ENCODE measurements at regions not wholly inside any gene's neighbourhood (a gene's known extent, or its start where the extent isn't known, plus 50 kb on each side); places are given as distances from the start of the nearest gene placed in this dataset.

GRCh38 chr13:64414381-64414780 is 2815.8 kb downstream of the PCDH9 start:
- H3K9ac ChIP-seq (ENCODE audit: low read depth in 1 of 2, low read length in 2 of 2), result no peak overlapping the region
- no peaks in the 10 kb centered on the region for H3K27me3 ChIP-seq (ENCODE audit: control insufficient read depth in 4 of 4, insufficient read depth in 4 of 4, low read length in 3 of 4)
- H3K4me1 ChIP-seq (ENCODE audit: control insufficient read depth in 4 of 4, insufficient read depth in 4 of 4, low read length in 3 of 4), result no peaks in the 10 kb centered on the region
- no peaks in the 10 kb centered on the region for H3K9me3 ChIP-seq (ENCODE audit: control insufficient read depth in 4 of 4, low read length in 3 of 4)
- no peak overlapping the region for H3K4me3 ChIP-seq (ENCODE audit: low read depth in 1 of 3, low read length in 3 of 3)
- no peak overlapping the region for H3K27ac ChIP-seq (ENCODE audit: low read depth in 1 of 2, low read length in 2 of 2)
- H3K36me3 ChIP-seq (ENCODE audit: control insufficient read depth in 4 of 4, insufficient read depth in 3 of 4, low read depth in 1 of 4, low read length in 3 of 4), result no peaks in the 10 kb centered on the region
- DNase-seq (ENCODE audit: low spot score), result no peak
- TF ChIP-seq NR2F2 (IDR thresholded peaks at IDR 0.05) (no peak), RAD21 (IDR thresholded peaks at IDR 0.05) (no peak), RXRA (IDR thresholded peaks at IDR 0.05) (no peak), CTCF (IDR thresholded peaks at IDR 0.05; ENCODE audit: low read depth, low read length, missing input control) (no peak), FOXA1 (IDR thresholded peaks at IDR 0.05) (no peak), EGR1 (IDR thresholded peaks at IDR 0.05; ENCODE audit: low read depth in 2 of 2) (no peak), GABPA (IDR thresholded peaks at IDR 0.05 in 1 of 2, conservative IDR thresholded peaks at IDR 0.05 in 1 of 2) (no peak), ATF3 (IDR thresholded peaks at IDR 0.05) (no peak), FOXA2 (IDR thresholded peaks at IDR 0.05) (no peak), REST (IDR thresholded peaks at IDR 0.05) (no peak), SP1 (IDR thresholded peaks at IDR 0.05) (no peak), HNF4A (conservative IDR thresholded peaks at IDR 0.05) (no peak), YY1 (IDR thresholded peaks at IDR 0.05) (no peak), MAX (IDR thresholded peaks at IDR 0.05) (no peak)

- Histone ChIP-seq H3K27ac (ENCODE audit: low read depth in 1 of 2, low read length in 2 of 2) (no peak overlapping the region), H3K9ac (ENCODE audit: low read depth in 1 of 2, low read length in 2 of 2) (no peak overlapping the region), H3K36me3 (ENCODE audit: control insufficient read depth in 4 of 4, insufficient read depth in 3 of 4, low read depth in 1 of 4, low read length in 3 of 4) (no peaks in the 10 kb centered on the region), H3K9me3 (ENCODE audit: control insufficient read depth in 4 of 4, low read length in 3 of 4) (no peaks in the 10 kb centered on the region), H3K4me3 (ENCODE audit: low read depth in 1 of 3, low read length in 3 of 3) (no peak overlapping the region), H3K4me1 (ENCODE audit: control insufficient read depth in 4 of 4, insufficient read depth in 4 of 4, low read length in 3 of 4) (no peaks in the 10 kb centered on the region), H3K27me3 (ENCODE audit: control insufficient read depth in 4 of 4, insufficient read depth in 4 of 4, low read length in 3 of 4) (no peaks in the 10 kb centered on the region)
- DNase-seq (ENCODE audit: low spot score), result no peak
- TF ChIP-seq ZBTB33 (IDR thresholded peaks at IDR 0.05), result no peak
- TF ChIP-seq FOXA1 (IDR thresholded peaks at IDR 0.05), result no peak
- no peak for TF ChIP-seq REST (IDR thresholded peaks at IDR 0.05)
- no peak for TF ChIP-seq EGR1 (IDR thresholded peaks at IDR 0.05; ENCODE audit: low read depth in 2 of 2)
- TF ChIP-seq HNF4A (conservative IDR thresholded peaks at IDR 0.05), result no peak
- TF ChIP-seq TAF1 (conservative IDR thresholded peaks at IDR 0.05), result no peak
- TF ChIP-seq JUND (IDR thresholded peaks at IDR 0.05), result no peak
- TF ChIP-seq SP1 (IDR thresholded peaks at IDR 0.05), result no peak
- no peak for TF ChIP-seq RAD21 (IDR thresholded peaks at IDR 0.05)
- TF ChIP-seq RXRA (IDR thresholded peaks at IDR 0.05), result no peak
- no peak for TF ChIP-seq ATF3 (IDR thresholded peaks at IDR 0.05)
- no peak for TF ChIP-seq FOXA2 (IDR thresholded peaks at IDR 0.05)
- no peak for TF ChIP-seq MAX (IDR thresholded peaks at IDR 0.05)
- TF ChIP-seq CTCF (IDR thresholded peaks at IDR 0.05; ENCODE audit: low read depth, low read length, missing input control), result no peak
- TF ChIP-seq NR2F2 (IDR thresholded peaks at IDR 0.05), result no peak
Observed at GRCh38 chr13:64413529-64413928, 2816.6 kb downstream of the PCDH9 start.

Measured in liver (tissue), 7 donors.